NCI-H1694 (cell line): ENCODE measurements at regions not wholly inside any gene's neighbourhood (a gene's known extent, or its start where the extent isn't known, plus 50 kb on each side); places are given as distances from the start of the nearest gene placed in this dataset.
"Not testable (repeated sequence)": the region's sequence is repeated elsewhere in the genome, so short reads cannot be mapped to it uniquely, and the experiment has no call there.

ENCODE experiments used
- DNase-seq: peaks from one replicate; lab custom pipeline; 2025; lab: John Stamatoyannopoulos, UW

- not testable (repeated sequence) for DNase-seq
Observed at GRCh38 chr18:15061289-15061896, 313.4 kb downstream of the ANKRD30B start.

- DNase-seq = not testable (repeated sequence)
Observed at GRCh38 chr18:15066434-15066833, 318.5 kb downstream of the ANKRD30B start.

GRCh38 chr18:15071311-15071710 is 323.3 kb downstream of the ANKRD30B start:
- DNase-seq = peak; percentile 86
